ENCODE measurements at regions not wholly inside any gene's neighbourhood (a gene's known extent, or its start where the extent isn't known, plus 50 kb on each side); places are given as distances from the start of the nearest gene placed in this dataset.

DNA sequence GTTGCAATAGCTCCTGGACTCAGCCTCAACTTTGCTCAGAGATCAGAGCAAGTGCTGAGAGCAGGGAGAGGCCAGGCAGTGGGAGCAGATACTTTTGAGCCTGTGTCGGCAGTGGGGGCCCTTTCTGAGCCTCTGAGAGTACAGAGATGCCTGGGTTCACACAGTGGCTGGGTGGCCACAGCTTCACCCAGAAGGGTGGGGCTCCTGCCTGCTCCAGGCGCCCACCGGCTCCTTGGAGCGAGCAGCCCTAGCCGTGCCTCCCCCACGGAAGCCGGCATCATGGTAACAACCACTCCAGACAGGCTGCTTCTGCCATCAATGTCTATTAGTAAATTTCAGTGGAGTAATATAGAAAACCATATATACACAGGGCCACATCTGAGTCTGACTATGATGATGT is 619.2 kb upstream of the SETBP1 start:
- no peaks in the 10 kb centered on the region for H3K27me3 ChIP-seq (ENCODE audit: control insufficient read depth in 1 of 2, insufficient read depth in 1 of 2, low read length in 2 of 2)
- H4K91ac ChIP-seq (ENCODE audit: low read length): no peak overlapping the region
- WGBS: 93% methylated on average over 3 of the region's 7 CpGs
- no peak overlapping the region for H4K8ac ChIP-seq (ENCODE audit: low read length)
- H3K79me1 ChIP-seq (replicated peaks; ENCODE audit: low read length, poor library complexity, severe bottlenecking): no peaks in the 10 kb centered on the region
- H2BK12ac ChIP-seq (ENCODE audit: low read length in 2 of 2): no peak overlapping the region
- no peak for DNase-seq
- no peaks in the 10 kb centered on the region for H3K9me3 ChIP-seq (ENCODE audit: control insufficient read depth, low read length)
- H3K36me3 ChIP-seq (ENCODE audit: control insufficient read depth in 1 of 2, insufficient read depth in 2 of 2, low read depth in 1 of 2, low read length in 2 of 2): no peaks in the 10 kb centered on the region
- H2AFZ ChIP-seq (ENCODE audit: low read depth, low read length): no peak overlapping the region
- peak overlapping the region; percentile 26 for H2BK15ac ChIP-seq (ENCODE audit: low read depth, poor library complexity, severe bottlenecking)
- no peak overlapping the region for H3K4me2 ChIP-seq (ENCODE audit: low read length, poor library complexity, severe bottlenecking)
- no peak overlapping the region for H2AK5ac ChIP-seq (ENCODE audit: low read length, severe bottlenecking)
- H3K4me3 ChIP-seq (ENCODE audit: insufficient read depth in 1 of 2, low read depth in 1 of 2, low read length in 2 of 2): no peak overlapping the region
- no peak overlapping the region for H3K27ac ChIP-seq (ENCODE audit: low read length, poor library complexity, severe bottlenecking)
- no peaks in the 10 kb centered on the region for H3K4me1 ChIP-seq (ENCODE audit: control insufficient read depth, insufficient read depth, low read depth, low read length)
- no peak overlapping the region for H3K14ac ChIP-seq (ENCODE audit: low read length in 2 of 2)
- no peak overlapping the region for H2BK5ac ChIP-seq (ENCODE audit: low read depth, low read length, poor library complexity, severe bottlenecking)
- no peak overlapping the region for H2BK120ac ChIP-seq (ENCODE audit: low read depth, low read length)
- no peak overlapping the region for H3K18ac ChIP-seq (ENCODE audit: low read depth in 1 of 2, low read length in 2 of 2)
- no peak overlapping the region for H3K9ac ChIP-seq (ENCODE audit: low read length)
- H3K4ac ChIP-seq (ENCODE audit: low read depth in 1 of 2, low read length in 2 of 2): no peak overlapping the region
- H3K23ac ChIP-seq (ENCODE audit: low read length in 2 of 2): no peak overlapping the region

DNA sequence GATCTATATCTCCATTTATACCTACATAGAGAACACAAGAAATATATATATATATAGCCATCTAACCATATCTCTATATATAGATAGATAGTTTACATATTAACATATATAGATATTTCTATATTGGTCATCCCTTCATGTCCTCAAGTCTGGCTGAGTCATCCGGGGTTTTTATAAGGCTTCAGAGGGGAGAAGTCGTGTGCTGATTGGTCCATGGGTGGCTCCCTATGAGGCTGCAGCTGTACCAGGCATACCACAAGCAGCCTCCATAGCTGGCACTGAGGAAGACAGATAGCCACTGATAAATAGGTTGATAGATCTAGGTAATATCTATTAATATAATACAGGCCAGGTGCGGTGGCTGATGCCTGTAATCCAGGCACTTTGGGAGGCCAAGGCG is 618.3 kb upstream of the SETBP1 start:
- H3K27me3 ChIP-seq (ENCODE audit: control insufficient read depth in 1 of 2, insufficient read depth in 1 of 2, low read length in 2 of 2): no peaks in the 10 kb centered on the region
- no peak overlapping the region for H2BK15ac ChIP-seq (ENCODE audit: low read depth, poor library complexity, severe bottlenecking)
- H3K36me3 ChIP-seq (ENCODE audit: control insufficient read depth in 1 of 2, insufficient read depth in 2 of 2, low read depth in 1 of 2, low read length in 2 of 2): no peaks in the 10 kb centered on the region
- no peak overlapping the region for H3K4ac ChIP-seq (ENCODE audit: low read depth in 1 of 2, low read length in 2 of 2)
- H3K79me1 ChIP-seq (replicated peaks; ENCODE audit: low read length, poor library complexity, severe bottlenecking): no peaks in the 10 kb centered on the region
- no peak overlapping the region for H3K4me2 ChIP-seq (ENCODE audit: low read length, poor library complexity, severe bottlenecking)
- no peak for DNase-seq
- H2AK5ac ChIP-seq (ENCODE audit: low read length, severe bottlenecking): no peak overlapping the region
- H3K9me3 ChIP-seq (ENCODE audit: control insufficient read depth, low read length): no peaks in the 10 kb centered on the region
- no peak overlapping the region for H2AFZ ChIP-seq (ENCODE audit: low read depth, low read length)
- H3K4me3 ChIP-seq (ENCODE audit: insufficient read depth in 1 of 2, low read depth in 1 of 2, low read length in 2 of 2): no peak overlapping the region
- no peak overlapping the region for H4K91ac ChIP-seq (ENCODE audit: low read length)
- no peak overlapping the region for H3K23ac ChIP-seq (ENCODE audit: low read length in 2 of 2)
- H3K27ac ChIP-seq (ENCODE audit: low read length, poor library complexity, severe bottlenecking): no peak overlapping the region
- H3K14ac ChIP-seq (ENCODE audit: low read length in 2 of 2): no peak overlapping the region
- no peak overlapping the region for H3K18ac ChIP-seq (ENCODE audit: low read depth in 1 of 2, low read length in 2 of 2)
- no peak overlapping the region for H2BK120ac ChIP-seq (ENCODE audit: low read depth, low read length)
- H3K4me1 ChIP-seq (ENCODE audit: control insufficient read depth, insufficient read depth, low read depth, low read length): no peaks in the 10 kb centered on the region
- no peak overlapping the region for H2BK5ac ChIP-seq (ENCODE audit: low read depth, low read length, poor library complexity, severe bottlenecking)
- 81% methylated on average over 2 of the region's 4 CpGs for WGBS
- H3K9ac ChIP-seq (ENCODE audit: low read length): no peak overlapping the region
- no peak overlapping the region for H4K8ac ChIP-seq (ENCODE audit: low read length)
- no peak overlapping the region for H2BK12ac ChIP-seq (ENCODE audit: low read length in 2 of 2)

DNA sequence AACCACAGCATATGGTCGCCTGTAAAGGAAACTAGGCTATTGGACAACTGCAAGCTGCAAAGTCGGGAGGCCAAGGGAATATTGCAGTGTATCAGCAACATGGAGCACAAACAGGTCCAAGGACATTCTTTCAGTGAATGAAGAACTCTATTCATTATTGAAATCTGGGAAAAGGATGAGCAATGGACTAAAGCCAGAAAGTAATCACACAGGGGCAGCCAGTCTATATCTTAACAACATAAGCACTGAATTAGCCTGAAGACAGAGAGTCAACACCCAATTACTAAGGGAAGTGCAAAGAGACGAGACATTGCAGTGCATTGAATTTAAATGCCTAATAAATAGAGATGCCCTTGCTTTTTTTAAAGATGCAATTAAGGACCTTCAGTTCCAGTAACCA is 615.5 kb upstream of the SETBP1 start:
- Histone ChIP-seq H2BK12ac (ENCODE audit: low read length in 2 of 2) (no peak overlapping the region), H3K4me3 (ENCODE audit: insufficient read depth in 1 of 2, low read depth in 1 of 2, low read length in 2 of 2) (no peak overlapping the region), H3K18ac (ENCODE audit: low read depth in 1 of 2, low read length in 2 of 2) (no peak overlapping the region), H3K23ac (ENCODE audit: low read length in 2 of 2) (no peak overlapping the region), H3K36me3 (ENCODE audit: control insufficient read depth in 1 of 2, insufficient read depth in 2 of 2, low read depth in 1 of 2, low read length in 2 of 2) (no peaks in the 10 kb centered on the region), H3K4me2 (ENCODE audit: low read length, poor library complexity, severe bottlenecking) (no peak overlapping the region), H3K4me1 (ENCODE audit: control insufficient read depth, insufficient read depth, low read depth, low read length) (no peaks in the 10 kb centered on the region), H4K91ac (ENCODE audit: low read length) (no peak overlapping the region), H3K9ac (ENCODE audit: low read length) (no peak overlapping the region), H3K27ac (ENCODE audit: low read length, poor library complexity, severe bottlenecking) (no peak overlapping the region), H2AFZ (ENCODE audit: low read depth, low read length) (no peak overlapping the region), H2BK5ac (ENCODE audit: low read depth, low read length, poor library complexity, severe bottlenecking) (no peak overlapping the region), H2BK15ac (ENCODE audit: low read depth, poor library complexity, severe bottlenecking) (no peak overlapping the region), H4K8ac (ENCODE audit: low read length) (no peak overlapping the region), H2AK5ac (ENCODE audit: low read length, severe bottlenecking) (no peak overlapping the region), H3K9me3 (ENCODE audit: control insufficient read depth, low read length) (no peaks in the 10 kb centered on the region), H3K14ac (ENCODE audit: low read length in 2 of 2) (no peak overlapping the region), H3K27me3 (ENCODE audit: control insufficient read depth in 1 of 2, insufficient read depth in 1 of 2, low read length in 2 of 2) (no peaks in the 10 kb centered on the region), H2BK120ac (ENCODE audit: low read depth, low read length) (no peak overlapping the region), H3K79me1 (replicated peaks; ENCODE audit: low read length, poor library complexity, severe bottlenecking) (no peaks in the 10 kb centered on the region), H3K4ac (ENCODE audit: low read depth in 1 of 2, low read length in 2 of 2) (no peak overlapping the region)
- DNase-seq: no peak
- 82% methylated on average over 3 of the region's 3 CpGs for WGBS

DNA sequence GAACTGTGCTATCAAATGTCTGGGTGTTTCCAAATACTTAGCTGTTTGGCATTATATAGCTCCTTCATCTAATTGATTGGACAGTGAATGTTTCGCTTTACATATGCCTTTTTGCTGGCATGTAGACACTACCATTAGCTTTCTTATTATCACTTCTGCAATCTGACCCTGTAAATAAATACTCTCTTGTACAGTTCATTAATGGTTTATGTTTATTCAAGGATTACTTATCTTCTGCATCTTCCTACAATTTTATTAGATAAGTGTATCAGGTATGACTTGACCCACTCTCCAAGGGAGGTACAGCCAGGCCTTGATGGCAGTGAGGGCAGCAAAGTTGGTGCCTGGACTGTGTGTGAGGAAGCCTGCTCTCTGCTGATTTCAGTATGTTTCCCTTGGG is 614.1 kb upstream of the SETBP1 start:
- no peak overlapping the region for H2BK12ac ChIP-seq (ENCODE audit: low read length in 2 of 2)
- no peaks in the 10 kb centered on the region for H3K9me3 ChIP-seq (ENCODE audit: control insufficient read depth, low read length)
- H3K27ac ChIP-seq (ENCODE audit: low read length, poor library complexity, severe bottlenecking): no peak overlapping the region
- H3K36me3 ChIP-seq (ENCODE audit: control insufficient read depth in 1 of 2, insufficient read depth in 2 of 2, low read depth in 1 of 2, low read length in 2 of 2): no peaks in the 10 kb centered on the region
- H3K4ac ChIP-seq (ENCODE audit: low read depth in 1 of 2, low read length in 2 of 2): no peak overlapping the region
- no peak overlapping the region for H4K91ac ChIP-seq (ENCODE audit: low read length)
- H3K9ac ChIP-seq (ENCODE audit: low read length): no peak overlapping the region
- no peaks in the 10 kb centered on the region for H3K79me1 ChIP-seq (replicated peaks; ENCODE audit: low read length, poor library complexity, severe bottlenecking)
- WGBS: no CpG with 5 or more reads among the region's 1 CpG
- H4K8ac ChIP-seq (ENCODE audit: low read length): no peak overlapping the region
- H3K18ac ChIP-seq (ENCODE audit: low read depth in 1 of 2, low read length in 2 of 2): no peak overlapping the region
- H2AFZ ChIP-seq (ENCODE audit: low read depth, low read length): no peak overlapping the region
- no peak overlapping the region for H3K4me2 ChIP-seq (ENCODE audit: low read length, poor library complexity, severe bottlenecking)
- no peak overlapping the region for H2BK5ac ChIP-seq (ENCODE audit: low read depth, low read length, poor library complexity, severe bottlenecking)
- H2BK120ac ChIP-seq (ENCODE audit: low read depth, low read length): no peak overlapping the region
- H3K4me1 ChIP-seq (ENCODE audit: control insufficient read depth, insufficient read depth, low read depth, low read length): no peaks in the 10 kb centered on the region
- no peak overlapping the region for H3K4me3 ChIP-seq (ENCODE audit: insufficient read depth in 1 of 2, low read depth in 1 of 2, low read length in 2 of 2)
- no peak overlapping the region for H2BK15ac ChIP-seq (ENCODE audit: low read depth, poor library complexity, severe bottlenecking)
- DNase-seq: no peak
- no peak overlapping the region for H3K14ac ChIP-seq (ENCODE audit: low read length in 2 of 2)
- H3K23ac ChIP-seq (ENCODE audit: low read length in 2 of 2): no peak overlapping the region
- no peaks in the 10 kb centered on the region for H3K27me3 ChIP-seq (ENCODE audit: control insufficient read depth in 1 of 2, insufficient read depth in 1 of 2, low read length in 2 of 2)
- no peak overlapping the region for H2AK5ac ChIP-seq (ENCODE audit: low read length, severe bottlenecking)
